H54 (cell line): ENCODE measurements at regions not wholly inside any gene's neighbourhood (a gene's known extent, or its start where the extent isn't known, plus 50 kb on each side); places are given as distances from the start of the nearest gene placed in this dataset.

ENCODE experiments used
- DNase-seq: peaks from one replicate; pipeline ENCODE4 v3.0.0; 2011; ENCODE audit warnings: low spot score, mixed read lengths; ENCODE audit not compliant: insufficient read length
- FAIRE-seq: peaks from 3 replicates; lab custom pipeline; 2011; peaks lifted over from hg19 to GRCh38; lab: Jason Lieb, UNC
- POLR2A ChIP-seq: IDR thresholded peaks from 2 replicates; pipeline ENCODE4 v1.6.1; 2011; ENCODE audit warnings: low read depth, mild to moderate bottlenecking, low read length

GRCh38 chr6:169026175-169026574 lies 227.5 kb downstream of the THBS2 start:
- no peak for TF ChIP-seq POLR2A
- FAIRE-seq (no peak), DNase-seq (no peak)

GRCh38 chr6:169024047-169024660 lies 229.5 kb downstream of the THBS2 start:
- no peak for FAIRE-seq
- no peak for DNase-seq

GRCh38 chr6:169023161-169023874 lies 230.3 kb downstream of the THBS2 start:
- no peak for TF ChIP-seq POLR2A
- no peak for DNase-seq
- no peak for FAIRE-seq

More at GRCh38 chr6:169024047-169024660, 229.5 kb downstream of the THBS2 start:
- TF ChIP-seq POLR2A = no peak

- no peak for DNase-seq
- TF ChIP-seq POLR2A = no peak
Measured at GRCh38 chr6:169022079-169022478, 231.6 kb downstream of the THBS2 start.

GRCh38 chr6:169020821-169021220 lies 232.8 kb downstream of the THBS2 start:
- no peak for DNase-seq
- FAIRE-seq = no peak
- no peak for TF ChIP-seq POLR2A

More at GRCh38 chr6:169022079-169022478, 231.6 kb downstream of the THBS2 start:
- FAIRE-seq = no peak

GRCh38 chr6:169019727-169020491 lies 233.7 kb downstream of the THBS2 start:
- TF ChIP-seq POLR2A = no peak
- FAIRE-seq = no peak
- DNase-seq = no peak

GRCh38 chr6:169019111-169019510 lies 234.5 kb downstream of the THBS2 start:
- FAIRE-seq (no peak), DNase-seq (no peak)
- TF ChIP-seq POLR2A = no peak

GRCh38 chr6:169016758-169017157 lies 236.9 kb downstream of the THBS2 start:
- FAIRE-seq (no peak), DNase-seq (no peak)
- TF ChIP-seq POLR2A = no peak

GRCh38 chr6:169014211-169015197 lies 239.1 kb downstream of the THBS2 start:
- DNase-seq (no peak), FAIRE-seq (no peak)
- no peak for TF ChIP-seq POLR2A

- DNase-seq (no peak), FAIRE-seq (no peak)
- no peak for TF ChIP-seq POLR2A
Measured at GRCh38 chr6:169009628-169010027, 244.0 kb downstream of the THBS2 start.

GRCh38 chr6:169008641-169009257 lies 244.9 kb downstream of the THBS2 start:
- no peak for DNase-seq
- FAIRE-seq = no peak
- TF ChIP-seq POLR2A = no peak

GRCh38 chr6:169005166-169005565 lies 248.5 kb downstream of the THBS2 start:
- no peak for TF ChIP-seq POLR2A
- no peak for FAIRE-seq
- DNase-seq = no peak

GRCh38 chr6:169000022-169000421 lies 253.6 kb downstream of the THBS2 start:
- DNase-seq (no peak), FAIRE-seq (no peak)
- no peak for TF ChIP-seq POLR2A
